ENCODE measurements at regions not wholly inside any gene's neighbourhood (a gene's known extent, or its start where the extent isn't known, plus 50 kb on each side); places are given as distances from the start of the nearest gene placed in this dataset.

GRCh38 chr2:104432991-104433390, 420.9 kb upstream of the POU3F3 start:
- Histone ChIP-seq H3K27me3 (no peaks in the 10 kb centered on the region), H3K4me1 (no peaks in the 10 kb centered on the region), H3K9me3 (no peaks in the 10 kb centered on the region), H3K27ac (no peak overlapping the region), H3K4me3 (no peak overlapping the region), H3K36me3 (no peaks in the 10 kb centered on the region)
- intact Hi-C loops (cut with DNase I), result no loop called here
- no peak for DNase-seq (ENCODE audit: low spot score in 2 of 2)
- TF ChIP-seq CTCF (IDR thresholded peaks at IDR 0.05), result no peak

- H3K27me3 ChIP-seq, result no peaks in the 10 kb centered on the region
- H3K9me3 ChIP-seq, result no peaks in the 10 kb centered on the region
- TF ChIP-seq CTCF (IDR thresholded peaks at IDR 0.05), result no peak
- DNase-seq (ENCODE audit: low spot score in 2 of 2), result no peak
- intact Hi-C loops (cut with DNase I), result no loop called here
- H3K4me1 ChIP-seq, result no peaks in the 10 kb centered on the region
- H3K4me3 ChIP-seq, result no peak overlapping the region
- H3K36me3 ChIP-seq, result no peaks in the 10 kb centered on the region
- no peak overlapping the region for H3K27ac ChIP-seq
These were observed 420.3 kb upstream of the POU3F3 start for GRCh38 chr2:104433657-104434056.

GRCh38 chr2:104434318-104434792, 419.6 kb upstream of the POU3F3 start:
- Histone ChIP-seq H3K27me3 (no peaks in the 10 kb centered on the region), H3K9me3 (no peaks in the 10 kb centered on the region), H3K27ac (no peak overlapping the region), H3K4me3 (no peak overlapping the region), H3K4me1 (no peaks in the 10 kb centered on the region), H3K36me3 (no peaks in the 10 kb centered on the region)
- TF ChIP-seq CTCF (IDR thresholded peaks at IDR 0.05), result no peak
- intact Hi-C loops (cut with DNase I), result no loop called here
- no peak for DNase-seq (ENCODE audit: low spot score in 2 of 2)

- intact Hi-C loops (cut with DNase I), result no loop called here
These were observed 418.9 kb upstream of the POU3F3 start for GRCh38 chr2:104434966-104435365.

GRCh38 chr2:104438481-104438880, 415.4 kb upstream of the POU3F3 start:
- Histone ChIP-seq H3K9me3 (no peaks in the 10 kb centered on the region), H3K4me1 (no peaks in the 10 kb centered on the region), H3K27ac (no peak overlapping the region), H3K36me3 (no peaks in the 10 kb centered on the region), H3K27me3 (no peaks in the 10 kb centered on the region), H3K4me3 (no peak overlapping the region)
- intact Hi-C loops (cut with DNase I), result no loop called here
- DNase-seq (ENCODE audit: low spot score in 2 of 2), result no peak
- TF ChIP-seq CTCF (IDR thresholded peaks at IDR 0.05), result no peak

More at GRCh38 chr2:104434966-104435365, 418.9 kb upstream of the POU3F3 start:
- Histone ChIP-seq H3K4me1 (no peaks in the 10 kb centered on the region), H3K27ac (no peak overlapping the region), H3K36me3 (no peaks in the 10 kb centered on the region), H3K4me3 (no peak overlapping the region), H3K27me3 (no peaks in the 10 kb centered on the region), H3K9me3 (no peaks in the 10 kb centered on the region)
- no peak for TF ChIP-seq CTCF (IDR thresholded peaks at IDR 0.05)
- no peak for DNase-seq (ENCODE audit: low spot score in 2 of 2)

- H3K4me3 ChIP-seq, result no peak overlapping the region
- no peaks in the 10 kb centered on the region for H3K4me1 ChIP-seq
- no peak for TF ChIP-seq CTCF (IDR thresholded peaks at IDR 0.05)
These were observed 410.8 kb upstream of the POU3F3 start for GRCh38 chr2:104443145-104443544.

More at GRCh38 chr2:104443145-104443544, 410.8 kb upstream of the POU3F3 start:
- no peak for DNase-seq (ENCODE audit: low spot score in 2 of 2)
- Histone ChIP-seq H3K27ac (no peak overlapping the region), H3K27me3 (no peaks in the 10 kb centered on the region), H3K9me3 (no peaks in the 10 kb centered on the region), H3K36me3 (no peaks in the 10 kb centered on the region)
- intact Hi-C loops (cut with DNase I), result no loop called here

All from ascending aorta (tissue), 2 donors.